SK-N-MC (cell line): ENCODE measurements at regions not wholly inside any gene's neighbourhood (a gene's known extent, or its start where the extent isn't known, plus 50 kb on each side); places are given as distances from the start of the nearest gene placed in this dataset.

ENCODE experiments used
- EZH2 ChIP-seq: fragments of 200-600 bp; sonication (generic); IDR thresholded peaks from one replicate; pipeline ENCODE4 v1.6.1; 2017; ENCODE audit warnings: antibody characterized with exemption
- POLR2AphosphoS5 ChIP-seq: IDR thresholded peaks from 2 replicates; pipeline ENCODE4 v1.6.1; 2012; ENCODE audit warnings: mild to moderate bottlenecking, low read depth, low read length, borderline replicate concordance

DNA sequence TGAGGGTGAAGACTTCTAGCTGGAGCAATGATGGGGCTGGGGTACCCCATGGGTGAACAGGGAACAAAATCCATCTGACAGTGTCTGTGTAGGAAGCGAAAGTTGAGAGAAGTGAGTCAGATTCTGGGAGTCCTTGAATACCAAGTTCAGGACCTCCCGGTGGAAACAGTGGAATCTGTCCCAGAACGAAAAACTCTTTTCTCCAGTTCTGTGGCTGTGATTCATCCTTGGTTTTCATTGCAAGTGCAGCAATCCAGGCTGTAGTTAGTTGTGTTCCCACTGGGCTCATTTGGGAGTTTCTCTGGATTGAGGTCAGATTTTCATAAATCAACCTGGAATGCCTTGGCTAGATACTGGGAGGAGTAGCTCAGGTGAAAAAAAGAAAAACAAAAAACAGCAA is 120.7 kb downstream of the C12orf75 start:
- no peak for TF ChIP-seq POLR2AphosphoS5
- no peak for TF ChIP-seq EZH2
